Endothelial cell of umbilical vein (primary cell): ENCODE measurements at regions not wholly inside any gene's neighbourhood (a gene's known extent, or its start where the extent isn't known, plus 50 kb on each side); places are given as distances from the start of the nearest gene placed in this dataset.

Experiments
- BruUV-seq: library from RNA; stranded (reverse); fragments of 400-500 nt; replicated peaks from 2 replicates; lab custom pipeline; 2021; lab: Mats Ljungman, UMichigan
- CTCF ChIA-PET: fragments of 300-600, 350-600 bp; sonication (Branson Sonifier 250); formaldehyde crosslinking; loops from one replicate; lab custom pipeline; 2021; ENCODE audit warnings: antibody characterized with exemption, inconsistent platforms; lab: Charles Lee
- POLR2A ChIA-PET: fragments of 300-600, 350-600 bp; sonication (Branson Sonifier 250); formaldehyde crosslinking; loops from one replicate; lab custom pipeline; 2021; ENCODE audit warnings: antibody characterized with exemption, inconsistent platforms; lab: Charles Lee
- DNase-seq: peaks from one replicate; pipeline ENCODE4 v3.0.0-alpha.2; 2011; ENCODE audit warnings: low read depth, low spot score
- FAIRE-seq: peaks from 2 replicates; lab custom pipeline; 2011; peaks lifted over from hg19 to GRCh38; lab: Jason Lieb, UNC
- H2AFZ ChIP-seq: 2 replicates; pipeline ENCODE4 v1.6.0; 2012; ENCODE audit warnings: low read depth, low read length, control low read depth, inconsistent platforms
- H3K27ac ChIP-seq: 2 replicates; pipeline ENCODE4 v1.5.1; 2011; ENCODE audit warnings: low read depth, mild to moderate bottlenecking, control low read depth, low read length, moderate library complexity; ENCODE audit not compliant: insufficient read depth
- H3K27me3 ChIP-seq, 2 experiments: 2 replicates each; pipeline versions ENCODE4 v1.6.0 to v1.6.1; 2011; ENCODE audit warnings: low read length in 2 of 2, mixed read lengths in 1 of 2; ENCODE audit not compliant: control insufficient read depth in 2 of 2, insufficient read depth in 2 of 2
- H3K36me3 ChIP-seq, 2 experiments: 2 replicates in 1 of 2; 3 replicates in 1 of 2; pipeline ENCODE4 v1.5.1; 2011; ENCODE audit warnings: low read length in 2 of 2, mild to moderate bottlenecking in 1 of 2, moderate library complexity in 1 of 2; ENCODE audit not compliant: control insufficient read depth in 2 of 2, insufficient read depth in 2 of 2; ENCODE audit errors: extremely low read depth in 1 of 2
- H3K4me1 ChIP-seq: 3 replicates; pipeline ENCODE4 v1.5.1; 2011; ENCODE audit warnings: mild to moderate bottlenecking, low read length; ENCODE audit not compliant: control insufficient read depth, insufficient read depth; ENCODE audit errors: extremely low read depth
- H3K4me2 ChIP-seq: 2 replicates; pipeline ENCODE4 v1.6.1; 2011; ENCODE audit warnings: low read length, control low read depth, mixed read lengths; ENCODE audit not compliant: insufficient read depth
- H3K4me3 ChIP-seq, 3 experiments: fragments of 200-600 bp in 1 of 3; sonication (generic), shearing (Covaris generic) in 1 of 3; replicated peaks in 1 of 3; 2 replicates each; pipeline ENCODE4 v1.5.1; 2011 to 2016; ENCODE audit warnings: control low read depth in 3 of 3, low read length in 3 of 3, mild to moderate bottlenecking in 2 of 3, inconsistent platforms in 1 of 3, low read depth in 1 of 3, moderate library complexity in 1 of 3; ENCODE audit not compliant: insufficient read depth in 1 of 3
- H3K79me2 ChIP-seq: 2 replicates; pipeline ENCODE4 v1.6.0; 2012; ENCODE audit warnings: low read length, inconsistent platforms; ENCODE audit not compliant: control insufficient read depth, insufficient read depth
- H3K9ac ChIP-seq: replicated peaks from 2 replicates; pipeline ENCODE3; 2011; ENCODE audit warnings: low read length, control low read depth; ENCODE audit not compliant: insufficient read depth; ENCODE audit errors: extremely low read depth
- H3K9me1 ChIP-seq: replicated peaks from 3 replicates; pipeline ENCODE4 v1.6.0; 2011; ENCODE audit warnings: mild to moderate bottlenecking, low read length; ENCODE audit not compliant: control insufficient read depth, insufficient read depth; ENCODE audit errors: extremely low read depth
- H3K9me3 ChIP-seq: replicated peaks from 2 replicates; pipeline ENCODE4 v1.5.1; 2012; ENCODE audit warnings: low read length, inconsistent platforms; ENCODE audit not compliant: control insufficient read depth, insufficient read depth
- H4K20me1 ChIP-seq: replicated peaks from 2 replicates; pipeline ENCODE3; 2011; ENCODE audit warnings: mild to moderate bottlenecking, low read length; ENCODE audit not compliant: control insufficient read depth, insufficient read depth; ENCODE audit errors: extremely low read depth
- CTCF ChIP-seq, 2 donors: IDR thresholded peaks; 1 replicate in 1 of 2; 2 replicates in 1 of 2; pipeline ENCODE4 v1.5.1; 2011; ENCODE audit warnings: low read length in 2 of 2, mild to moderate bottlenecking in 2 of 2, moderate library complexity in 2 of 2, control low read depth in 1 of 2, inconsistent platforms in 1 of 2, low read depth in 1 of 2; ENCODE audit not compliant: insufficient read depth in 1 of 2; ENCODE audit errors: extremely low read depth in 1 of 2
- EZH2 ChIP-seq: IDR thresholded peaks from 2 replicates; pipeline ENCODE4 v1.6.1; 2012; ENCODE audit warnings: borderline replicate concordance, low read depth, mild to moderate bottlenecking, moderate library complexity, low read length, inconsistent platforms; ENCODE audit not compliant: severe bottlenecking
- FOS ChIP-seq: IDR thresholded peaks from 2 replicates; pipeline ENCODE4 v1.6.1; 2011; ENCODE audit warnings: mild to moderate bottlenecking, low read length, moderate library complexity, borderline replicate concordance; ENCODE audit not compliant: insufficient read depth
- GATA2 ChIP-seq: IDR thresholded peaks from 2 replicates; pipeline ENCODE4 v1.7.0; 2011; ENCODE audit warnings: low read depth, mild to moderate bottlenecking, moderate library complexity, mixed read lengths, low read length; ENCODE audit not compliant: insufficient read length, insufficient read depth
- JUN ChIP-seq: IDR thresholded peaks from 2 replicates; pipeline ENCODE4 v1.6.1; 2011; ENCODE audit warnings: borderline replicate concordance, low read depth; ENCODE audit not compliant: insufficient read length, insufficient read depth
- MAX ChIP-seq: IDR thresholded peaks from 2 replicates; pipeline ENCODE4 v1.6.1; 2011; ENCODE audit not compliant: insufficient read depth, insufficient read length
- MYC ChIP-seq: IDR thresholded peaks from one replicate; pipeline ENCODE4 v1.6.1; 2011; ENCODE audit warnings: mild to moderate bottlenecking, low read depth, low read length
- POLR2A ChIP-seq: IDR thresholded peaks from 2 replicates; pipeline ENCODE4 v1.6.1; 2012; ENCODE audit warnings: low read depth, mild to moderate bottlenecking, control low read depth, low read length
- POLR2AphosphoS5 ChIP-seq: IDR thresholded peaks from 2 replicates; pipeline ENCODE4 v1.6.1; 2012; ENCODE audit warnings: low read depth, mild to moderate bottlenecking, control low read depth, low read length, moderate library complexity; ENCODE audit not compliant: insufficient read depth
- dilution Hi-C: fragments of 300-500 bp; cut with MboI; formaldehyde crosslinking; loops from one replicate; pipeline ENCODE4 v1.15.0; 2019; ENCODE audit warnings: low sequenced_read_pairs; ENCODE audit not compliant: extremely low pct_ligation_motif_present
- intact Hi-C: fragments of 100-400 bp; cut with micrococcal nuclease; formaldehyde crosslinking; loops from one replicate; pipeline ENCODE4 v1.10.0; 2022

- no peak overlapping the region for H2AFZ ChIP-seq
- H3K4me2 ChIP-seq: no peak overlapping the region
- no peaks in the 10 kb centered on the region for H3K4me1 ChIP-seq
- H3K27ac ChIP-seq: no peak overlapping the region
- DNase-seq (no peak), FAIRE-seq (no peak)
- ChIA-PET CTCF (no interaction called here), POLR2A (no interaction called here)
- H3K9me3 ChIP-seq: peaks cover 2% of the 10 kb centered on the region
- dilution Hi-C loops (no loop called here), intact Hi-C loops (no loop called here)
- no peaks in the 10 kb centered on the region for H3K9me1 ChIP-seq
- H3K4me3 ChIP-seq: no peak overlapping the region
- H3K36me3 ChIP-seq: no peaks in the 10 kb centered on the region
- H3K79me2 ChIP-seq: no peaks in the 10 kb centered on the region
- TF ChIP-seq GATA2 (no peak), EZH2 (no peak), CTCF (IDR thresholded peaks at IDR 0.05; ENCODE audit: extremely low read depth in 1 of 2, insufficient read depth in 1 of 2, low read depth in 1 of 2, low read length in 2 of 2) (no peak), FOS (no peak), JUN (no peak), POLR2A (no peak), POLR2AphosphoS5 (no peak), MYC (no peak), MAX (no peak)
- H4K20me1 ChIP-seq: no peaks in the 10 kb centered on the region
- H3K27me3 ChIP-seq: no peaks in the 10 kb centered on the region
- no peak overlapping the region for H3K9ac ChIP-seq
- BruUV-seq: no TSS peak
These were observed 287.5 kb upstream of the DAB1 start for GRCh38 chr1:57711326-57711725.
